BJ (cell line): ENCODE measurements at regions not wholly inside any gene's neighbourhood (a gene's known extent, or its start where the extent isn't known, plus 50 kb on each side); places are given as distances from the start of the nearest gene placed in this dataset.

Experiments used
- CTCF ChIA-PET: fragments of 350-600 bp; formaldehyde crosslinking; extraction: SDS; loops from one replicate; lab custom pipeline; 2021; ENCODE audit warnings: antibody characterized with exemption, inconsistent platforms; lab: Yijun Ruan, JAX
- POLR2A ChIA-PET: fragments of 300-600 bp; sonication (Branson Sonifier 250); formaldehyde crosslinking; extraction: SDS; loops from one replicate; lab custom pipeline; 2021; ENCODE audit warnings: antibody characterized with exemption; lab: Charles Lee
- DNase-seq: peaks from one replicate; pipeline ENCODE4 v3.0.0-alpha.2; 2011; ENCODE audit warnings: low read depth
- H3K27me3 ChIP-seq: 2 replicates; pipeline ENCODE4 v1.6.0; 2011; ENCODE audit warnings: low read length; ENCODE audit not compliant: control insufficient read depth, insufficient read depth
- H3K36me3 ChIP-seq: 2 replicates; pipeline ENCODE4 v1.5.1; 2011; ENCODE audit warnings: low read length; ENCODE audit not compliant: control insufficient read depth, insufficient read depth
- H3K4me3 ChIP-seq: 2 replicates; pipeline ENCODE4 v1.5.1; 2011; ENCODE audit warnings: low read depth, mild to moderate bottlenecking, control low read depth, low read length
- CTCF ChIP-seq: IDR thresholded peaks from 2 replicates; pipeline ENCODE4 v1.5.1; 2011; ENCODE audit warnings: low read depth, mild to moderate bottlenecking, control low read depth, inconsistent platforms, low read length, moderate library complexity; ENCODE audit not compliant: insufficient read depth

- POLR2A ChIA-PET = no interaction called here
- CTCF ChIA-PET = no interaction called here
- TF ChIP-seq CTCF = no peak
- H3K4me3 ChIP-seq = no peak overlapping the region
- no peaks in the 10 kb centered on the region for H3K27me3 ChIP-seq
- no peaks in the 10 kb centered on the region for H3K36me3 ChIP-seq
- DNase-seq = no peak
These were observed 132.5 kb upstream of the INTU start for GRCh38 chr4:127500242-127500641.

GRCh38 chr4:127501103-127501502, 131.7 kb upstream of the INTU start:
- CTCF ChIA-PET = no interaction called here
- H3K36me3 ChIP-seq = no peaks in the 10 kb centered on the region
- H3K27me3 ChIP-seq = no peaks in the 10 kb centered on the region
- H3K4me3 ChIP-seq = no peak overlapping the region
- DNase-seq = no peak
- POLR2A ChIA-PET = no interaction called here
- TF ChIP-seq CTCF = no peak

GRCh38 chr4:127503111-127503510, 129.6 kb upstream of the INTU start:
- TF ChIP-seq CTCF = no peak
- no peaks in the 10 kb centered on the region for H3K36me3 ChIP-seq
- POLR2A ChIA-PET = no interaction called here
- CTCF ChIA-PET = interaction anchor here (0.9 kb wide), 1 partner anchor 9 kb away, joined by 3 read pairs; no protein-coding TSS in a partner anchor
- no peaks in the 10 kb centered on the region for H3K27me3 ChIP-seq
- no peak for DNase-seq
- no peak overlapping the region for H3K4me3 ChIP-seq

- no peak overlapping the region for H3K4me3 ChIP-seq
- CTCF ChIA-PET = no interaction called here
- H3K36me3 ChIP-seq = no peaks in the 10 kb centered on the region
- no peak for TF ChIP-seq CTCF
- DNase-seq = no peak
- POLR2A ChIA-PET = no interaction called here
- no peaks in the 10 kb centered on the region for H3K27me3 ChIP-seq
These were observed 127.6 kb upstream of the INTU start for GRCh38 chr4:127505203-127505602.

- Histone ChIP-seq H3K36me3 (no peaks in the 10 kb centered on the region), H3K27me3 (no peaks in the 10 kb centered on the region), H3K4me3 (no peak overlapping the region)
- ChIA-PET POLR2A (no interaction called here), CTCF (interaction anchor here (1.8 kb wide), 1 partner anchor 16 kb away, joined by 3 read pairs; no protein-coding TSS in a partner anchor)
- DNase-seq = no peak
- no peak for TF ChIP-seq CTCF
These were observed 126.5 kb upstream of the INTU start for GRCh38 chr4:127506283-127506682.
